ENCODE measurements at regions not wholly inside any gene's neighbourhood (a gene's known extent, or its start where the extent isn't known, plus 50 kb on each side); places are given as distances from the start of the nearest gene placed in this dataset.

- H3K27me3 ChIP-seq = no peaks in the 10 kb centered on the region
Measured at GRCh38 chr11:122280870-122281269, 164.9 kb upstream of the BLID start.

DNA sequence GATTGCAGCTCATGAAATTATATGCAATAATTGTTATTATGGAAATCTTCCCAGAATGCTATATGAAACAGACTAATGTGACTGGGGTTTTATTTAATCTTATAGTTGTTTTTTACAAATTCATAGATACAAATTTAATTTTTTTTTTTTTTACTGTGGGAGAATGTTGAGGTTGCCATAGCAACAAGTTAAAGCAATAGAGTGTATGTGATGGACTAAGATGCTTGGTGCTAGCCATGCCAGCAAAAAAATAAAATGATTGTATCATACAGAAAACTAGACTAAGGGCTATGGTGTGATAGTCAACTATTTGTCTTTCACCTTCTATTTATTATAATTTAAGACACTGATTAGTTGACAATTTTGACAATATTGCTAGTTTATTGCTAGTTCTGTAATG, 163.2 kb upstream of the BLID start:
- TF ChIP-seq, protein P1, sequence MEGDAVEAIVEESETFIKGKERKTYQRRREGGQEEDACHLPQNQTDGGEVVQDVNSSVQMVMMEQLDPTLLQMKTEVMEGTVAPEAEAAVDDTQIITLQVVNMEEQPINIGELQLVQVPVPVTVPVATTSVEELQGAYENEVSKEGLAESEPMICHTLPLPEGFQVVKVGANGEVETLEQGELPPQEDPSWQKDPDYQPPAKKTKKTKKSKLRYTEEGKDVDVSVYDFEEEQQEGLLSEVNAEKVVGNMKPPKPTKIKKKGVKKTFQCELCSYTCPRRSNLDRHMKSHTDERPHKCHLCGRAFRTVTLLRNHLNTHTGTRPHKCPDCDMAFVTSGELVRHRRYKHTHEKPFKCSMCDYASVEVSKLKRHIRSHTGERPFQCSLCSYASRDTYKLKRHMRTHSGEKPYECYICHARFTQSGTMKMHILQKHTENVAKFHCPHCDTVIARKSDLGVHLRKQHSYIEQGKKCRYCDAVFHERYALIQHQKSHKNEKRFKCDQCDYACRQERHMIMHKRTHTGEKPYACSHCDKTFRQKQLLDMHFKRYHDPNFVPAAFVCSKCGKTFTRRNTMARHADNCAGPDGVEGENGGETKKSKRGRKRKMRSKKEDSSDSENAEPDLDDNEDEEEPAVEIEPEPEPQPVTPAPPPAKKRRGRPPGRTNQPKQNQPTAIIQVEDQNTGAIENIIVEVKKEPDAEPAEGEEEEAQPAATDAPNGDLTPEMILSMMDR (IDR thresholded peaks at IDR 0.05) = no peak
- H3K4me3 ChIP-seq = no peak overlapping the region
- no peaks in the 10 kb centered on the region for H3K36me3 ChIP-seq
- H3K27me3 ChIP-seq = no peaks in the 10 kb centered on the region
- no peak overlapping the region for H3K27ac ChIP-seq
- no peaks in the 10 kb centered on the region for H3K4me1 ChIP-seq
- no peaks in the 10 kb centered on the region for H3K9me3 ChIP-seq
- no peak for DNase-seq (ENCODE audit: low spot score)

More at GRCh38 chr11:122280870-122281269, 164.9 kb upstream of the BLID start:
- Histone ChIP-seq H3K27ac (no peak overlapping the region), H3K36me3 (no peaks in the 10 kb centered on the region), H3K4me3 (no peak overlapping the region), H3K9me3 (no peaks in the 10 kb centered on the region), H3K4me1 (no peaks in the 10 kb centered on the region)
- TF ChIP-seq, protein P1 (IDR thresholded peaks at IDR 0.05) = no peak
- no peak for DNase-seq (ENCODE audit: low spot score)

DNA sequence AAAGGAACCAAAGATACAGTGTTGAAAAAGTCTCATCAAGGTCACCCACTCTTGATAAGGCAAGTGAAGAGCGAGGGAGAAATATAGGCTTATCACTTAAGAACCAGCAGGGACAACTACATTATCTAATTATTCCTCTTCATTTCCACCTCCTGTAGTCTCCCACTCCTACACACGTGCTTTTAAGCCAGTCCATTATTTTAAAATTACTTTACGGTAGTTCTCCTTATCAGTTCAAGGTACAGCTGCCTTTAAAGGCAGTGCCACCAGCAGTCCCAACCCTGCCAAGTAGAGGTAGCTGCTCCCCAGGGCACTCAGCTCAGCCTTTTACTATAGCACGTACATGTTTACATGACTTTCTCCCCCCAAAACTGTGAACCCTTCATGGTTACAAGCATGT, 161.5 kb upstream of the BLID start:
- H3K4me3 ChIP-seq = no peak overlapping the region
- no peaks in the 10 kb centered on the region for H3K36me3 ChIP-seq
- no peak overlapping the region for H3K27ac ChIP-seq
- no peaks in the 10 kb centered on the region for H3K27me3 ChIP-seq
- no peaks in the 10 kb centered on the region for H3K4me1 ChIP-seq
- no peaks in the 10 kb centered on the region for H3K9me3 ChIP-seq
- TF ChIP-seq, protein P1 (IDR thresholded peaks at IDR 0.05) = no peak
- DNase-seq (ENCODE audit: low spot score) = no peak

DNA sequence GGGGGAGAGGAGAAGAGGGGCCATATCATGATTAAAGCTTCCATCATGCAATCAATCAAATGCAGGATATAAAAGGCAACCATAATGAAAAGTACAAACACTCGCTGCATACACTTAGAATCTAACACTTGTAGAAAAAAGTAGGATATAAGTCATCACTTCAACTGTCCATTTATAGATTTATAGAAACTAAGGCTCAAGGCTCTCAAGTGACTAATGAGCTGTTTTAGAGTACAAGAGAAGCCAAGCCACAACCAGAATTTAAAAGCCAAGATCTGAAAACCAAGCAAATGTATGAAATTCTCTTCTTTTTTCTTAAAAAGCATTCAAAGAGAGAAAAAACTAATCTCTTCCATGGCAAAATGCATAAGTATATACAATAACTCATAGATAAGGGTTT, 160.2 kb upstream of the BLID start:
- no peaks in the 10 kb centered on the region for H3K9me3 ChIP-seq
- no peak for DNase-seq (ENCODE audit: low spot score)
- H3K4me1 ChIP-seq = no peaks in the 10 kb centered on the region
- no peak overlapping the region for H3K27ac ChIP-seq
- no peak overlapping the region for H3K4me3 ChIP-seq
- TF ChIP-seq, protein P1 (IDR thresholded peaks at IDR 0.05) = no peak
- H3K27me3 ChIP-seq = no peaks in the 10 kb centered on the region
- no peaks in the 10 kb centered on the region for H3K36me3 ChIP-seq

- Histone ChIP-seq H3K27ac (no peak overlapping the region), H3K4me1 (no peaks in the 10 kb centered on the region), H3K9me3 (no peaks in the 10 kb centered on the region), H3K36me3 (no peaks in the 10 kb centered on the region), H3K4me3 (no peak overlapping the region), H3K27me3 (no peaks in the 10 kb centered on the region)
- DNase-seq (ENCODE audit: low spot score) = no peak
- TF ChIP-seq, protein P1 (IDR thresholded peaks at IDR 0.05) = no peak
Measured at GRCh38 chr11:122275508-122275907, 159.5 kb upstream of the BLID start.

- H3K4me1 ChIP-seq = no peaks in the 10 kb centered on the region
- H3K27me3 ChIP-seq = no peaks in the 10 kb centered on the region
- H3K4me3 ChIP-seq = no peak overlapping the region
- H3K27ac ChIP-seq = no peak overlapping the region
- no peak for DNase-seq (ENCODE audit: low spot score)
- H3K36me3 ChIP-seq = no peaks in the 10 kb centered on the region
- no peaks in the 10 kb centered on the region for H3K9me3 ChIP-seq
- TF ChIP-seq, protein P1 (IDR thresholded peaks at IDR 0.05) = no peak
Measured at GRCh38 chr11:122273476-122274191, 157.6 kb upstream of the BLID start.
